Kidney epithelial cell (primary cell): ENCODE measurements at regions not wholly inside any gene's neighbourhood (a gene's known extent, or its start where the extent isn't known, plus 50 kb on each side); places are given as distances from the start of the nearest gene placed in this dataset.

Experiments
- DNase-seq: peaks from one replicate; pipeline ENCODE4 v3.0.0-alpha.2; 2010; ENCODE audit warnings: low read depth
- H3K27me3 ChIP-seq: 2 replicates; pipeline ENCODE4 v1.6.0; 2011; ENCODE audit warnings: low read length; ENCODE audit not compliant: control insufficient read depth, insufficient read depth
- H3K36me3 ChIP-seq: 2 replicates; pipeline ENCODE4 v1.5.1; 2011; ENCODE audit warnings: low read length; ENCODE audit not compliant: control insufficient read depth, insufficient read depth
- H3K4me3 ChIP-seq: 2 replicates; pipeline ENCODE4 v1.5.1; 2011; ENCODE audit warnings: low read depth, mild to moderate bottlenecking, control low read depth, low read length
- CTCF ChIP-seq: IDR thresholded peaks from 2 replicates; pipeline ENCODE4 v1.5.1; 2011; ENCODE audit warnings: mild to moderate bottlenecking, moderate library complexity, low read length, control low read depth, inconsistent platforms; ENCODE audit not compliant: insufficient read depth, poor library complexity, severe bottlenecking

GRCh38 chr2:8494151-8494550 is 187.7 kb upstream of the ID2 start:
- Histone ChIP-seq H3K36me3 (no peaks in the 10 kb centered on the region), H3K4me3 (no peak overlapping the region), H3K27me3 (no peaks in the 10 kb centered on the region)
- TF ChIP-seq CTCF: no peak
- DNase-seq: no peak

GRCh38 chr2:8494589-8494988 is 187.3 kb upstream of the ID2 start:
- no peak for TF ChIP-seq CTCF
- Histone ChIP-seq H3K4me3 (no peak overlapping the region), H3K36me3 (no peaks in the 10 kb centered on the region), H3K27me3 (no peaks in the 10 kb centered on the region)
- no peak for DNase-seq

GRCh38 chr2:8495189-8495989 is 186.5 kb upstream of the ID2 start:
- no peak overlapping the region for H3K4me3 ChIP-seq
- no peak for TF ChIP-seq CTCF
- no peaks in the 10 kb centered on the region for H3K27me3 ChIP-seq
- no peaks in the 10 kb centered on the region for H3K36me3 ChIP-seq
- DNase-seq: no peak

- TF ChIP-seq CTCF: no peak
- Histone ChIP-seq H3K27me3 (no peaks in the 10 kb centered on the region), H3K36me3 (no peaks in the 10 kb centered on the region), H3K4me3 (no peak overlapping the region)
- no peak for DNase-seq
Observed at GRCh38 chr2:8496079-8496478, 185.8 kb upstream of the ID2 start.

GRCh38 chr2:8496617-8497016 is 185.2 kb upstream of the ID2 start:
- DNase-seq: no peak
- TF ChIP-seq CTCF: no peak
- Histone ChIP-seq H3K4me3 (no peak overlapping the region), H3K27me3 (no peaks in the 10 kb centered on the region), H3K36me3 (no peaks in the 10 kb centered on the region)

GRCh38 chr2:8498994-8499393 is 182.9 kb upstream of the ID2 start:
- DNase-seq: no peak
- TF ChIP-seq CTCF: no peak
- Histone ChIP-seq H3K36me3 (no peaks in the 10 kb centered on the region), H3K4me3 (no peak overlapping the region), H3K27me3 (no peaks in the 10 kb centered on the region)
